GM08714 (cell line): ENCODE measurements at regions not wholly inside any gene's neighbourhood (a gene's known extent, or its start where the extent isn't known, plus 50 kb on each side); places are given as distances from the start of the nearest gene placed in this dataset.

Source experiments
- H3K4me3 ChIP-seq: fragments of 200-500 bp; sonication (Bioruptor generic); 2 replicates; pipeline ENCODE4 v1.5.1; 2014; ENCODE audit warnings: mild to moderate bottlenecking, low read length, inconsistent platforms
- ZNF274 ChIP-seq: IDR thresholded peaks from 2 replicates; pipeline ENCODE4 v1.6.1; 2012; ENCODE audit warnings: mild to moderate bottlenecking, low read depth, low read length

GRCh38 chr1:25041916-25042315, 111.8 kb upstream of the RUNX3 start:
- no peak for TF ChIP-seq ZNF274
- no peak overlapping the region for H3K4me3 ChIP-seq

GRCh38 chr1:25040122-25040685, 110.1 kb upstream of the RUNX3 start:
- TF ChIP-seq ZNF274 = no peak
- H3K4me3 ChIP-seq = no peak overlapping the region

GRCh38 chr1:25039229-25039628, 109.2 kb upstream of the RUNX3 start:
- H3K4me3 ChIP-seq = no peak overlapping the region
- no peak for TF ChIP-seq ZNF274

GRCh38 chr1:25038699-25039098, 108.6 kb upstream of the RUNX3 start:
- no peak for TF ChIP-seq ZNF274
- H3K4me3 ChIP-seq = no peak overlapping the region

DNA sequence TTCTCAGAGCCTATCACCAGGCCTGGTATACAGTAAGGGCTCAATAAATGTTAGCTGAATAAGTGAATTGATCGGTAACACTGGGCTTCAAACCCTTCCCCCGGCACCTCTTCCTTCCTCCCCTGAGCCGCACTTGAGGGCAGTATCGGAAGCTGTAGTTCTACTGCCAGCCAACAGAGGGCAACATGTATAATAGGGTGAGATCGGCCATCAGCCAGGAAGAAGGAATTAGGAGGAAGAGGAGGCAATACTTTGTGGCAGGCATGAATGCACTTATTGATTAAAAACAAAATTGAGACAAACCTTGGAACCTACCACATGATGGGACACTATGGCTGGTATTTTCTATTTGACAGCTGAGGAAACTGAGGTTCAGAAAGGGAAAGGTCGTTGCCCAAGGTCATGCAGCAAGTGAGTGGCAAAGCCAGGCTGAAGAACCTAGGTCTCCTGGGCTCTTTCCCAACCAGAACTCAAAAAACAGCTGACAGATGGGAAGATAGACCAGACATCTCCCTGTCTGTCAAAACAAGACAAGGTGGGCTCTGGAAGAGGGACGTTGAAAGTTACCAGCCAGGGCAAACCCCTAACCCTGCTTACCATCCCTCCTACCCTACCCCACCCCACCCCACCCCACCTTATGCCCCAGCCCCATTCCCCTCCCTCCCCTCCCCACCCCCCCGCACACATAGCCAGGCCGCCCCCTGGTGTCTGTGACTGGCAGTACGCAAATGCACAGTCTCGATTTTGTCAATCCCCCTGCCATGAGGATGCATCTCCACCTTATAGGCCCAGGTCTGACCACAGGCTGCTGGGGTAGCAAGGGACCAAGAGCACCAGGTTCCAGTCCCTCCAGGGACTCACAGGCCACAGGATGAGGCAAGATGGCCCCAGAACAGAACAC, 107.3 kb upstream of the RUNX3 start:
- no peak for TF ChIP-seq ZNF274
- H3K4me3 ChIP-seq = no peak overlapping the region

DNA sequence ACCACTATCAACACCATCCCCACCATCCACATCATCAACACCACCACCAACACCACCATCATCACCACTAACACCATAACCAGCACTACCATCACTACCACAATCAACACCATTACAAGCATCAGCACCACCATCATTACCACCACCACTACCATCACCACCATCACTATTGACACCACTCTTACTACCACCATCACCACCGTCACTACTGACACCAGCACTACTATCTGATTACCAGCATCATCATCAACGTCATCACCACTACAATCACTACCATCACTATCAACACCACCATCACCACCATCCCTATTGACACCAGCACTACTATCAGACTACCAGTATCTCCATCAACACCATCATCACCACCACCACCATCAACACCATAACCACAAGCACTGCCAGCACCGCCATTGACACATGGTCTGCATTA, 106.1 kb upstream of the RUNX3 start:
- no peak overlapping the region for H3K4me3 ChIP-seq
- TF ChIP-seq ZNF274 = no peak

DNA sequence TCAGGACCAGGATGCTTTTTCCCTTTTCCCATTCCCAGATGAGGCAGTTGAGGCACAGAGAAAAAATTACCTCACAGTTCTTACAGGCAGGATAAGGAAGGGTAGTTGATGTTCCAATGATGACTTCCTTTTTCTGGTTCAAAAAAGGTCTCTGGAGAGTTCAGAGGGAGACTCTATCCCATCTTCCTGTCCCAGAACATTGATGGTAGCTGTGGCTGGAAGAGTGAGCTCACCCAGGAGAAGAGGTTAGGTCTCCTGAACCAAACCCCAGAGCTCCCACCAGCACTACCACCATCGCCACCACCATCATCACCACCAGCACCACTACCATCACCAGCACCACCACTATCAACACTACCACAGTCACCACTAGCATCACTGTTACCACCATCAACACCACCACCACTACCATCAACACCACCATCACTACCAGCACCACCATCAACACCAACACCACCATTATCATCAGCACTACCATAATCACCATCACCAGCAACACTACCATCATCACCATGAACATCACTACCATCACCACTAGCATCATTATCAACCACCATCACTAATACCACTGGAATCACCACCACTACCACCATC, 105.5 kb upstream of the RUNX3 start:
- H3K4me3 ChIP-seq = no peak overlapping the region
- no peak for TF ChIP-seq ZNF274

DNA sequence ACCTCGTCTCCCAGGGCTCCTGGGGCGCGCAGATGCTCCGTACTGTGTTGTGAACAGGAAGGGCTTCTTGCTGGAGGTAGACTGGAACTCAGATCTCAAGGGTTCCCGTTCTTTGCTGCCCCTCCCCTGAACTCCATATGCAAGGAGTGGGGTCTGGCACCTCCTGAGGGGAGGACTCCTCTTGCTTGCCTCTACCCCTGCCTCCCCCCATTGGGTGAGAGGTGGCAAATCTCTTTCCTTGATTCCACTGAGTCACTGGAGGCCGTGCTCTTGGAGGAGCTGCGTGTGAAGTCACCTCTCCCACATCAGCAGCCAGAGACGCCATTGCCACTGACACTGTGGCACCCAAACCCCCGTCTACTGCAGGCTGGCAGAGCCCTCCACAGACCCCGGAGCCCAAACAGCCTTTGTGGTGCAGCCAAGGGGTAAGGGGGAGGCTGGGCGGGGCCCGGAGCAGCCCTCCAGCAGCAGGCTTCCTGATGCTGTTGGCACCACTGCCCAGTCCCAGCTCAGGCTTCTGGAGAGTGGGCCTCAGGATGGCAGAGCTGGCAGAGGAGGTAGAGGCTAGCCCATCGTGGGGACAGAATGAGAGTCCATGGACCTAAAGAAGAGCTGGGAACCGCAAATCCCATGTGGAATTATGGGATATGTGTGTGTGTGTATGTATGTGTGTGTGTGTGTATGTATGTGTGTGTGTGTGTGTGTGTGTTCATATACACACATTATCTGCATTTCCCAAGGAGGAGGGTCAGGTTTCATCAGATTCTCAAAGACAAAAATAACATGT, 104.9 kb upstream of the RUNX3 start:
- peak overlapping the region; percentile 5; the same call in 1 of the 2 replicates for H3K4me3 ChIP-seq
- TF ChIP-seq ZNF274 = no peak

DNA sequence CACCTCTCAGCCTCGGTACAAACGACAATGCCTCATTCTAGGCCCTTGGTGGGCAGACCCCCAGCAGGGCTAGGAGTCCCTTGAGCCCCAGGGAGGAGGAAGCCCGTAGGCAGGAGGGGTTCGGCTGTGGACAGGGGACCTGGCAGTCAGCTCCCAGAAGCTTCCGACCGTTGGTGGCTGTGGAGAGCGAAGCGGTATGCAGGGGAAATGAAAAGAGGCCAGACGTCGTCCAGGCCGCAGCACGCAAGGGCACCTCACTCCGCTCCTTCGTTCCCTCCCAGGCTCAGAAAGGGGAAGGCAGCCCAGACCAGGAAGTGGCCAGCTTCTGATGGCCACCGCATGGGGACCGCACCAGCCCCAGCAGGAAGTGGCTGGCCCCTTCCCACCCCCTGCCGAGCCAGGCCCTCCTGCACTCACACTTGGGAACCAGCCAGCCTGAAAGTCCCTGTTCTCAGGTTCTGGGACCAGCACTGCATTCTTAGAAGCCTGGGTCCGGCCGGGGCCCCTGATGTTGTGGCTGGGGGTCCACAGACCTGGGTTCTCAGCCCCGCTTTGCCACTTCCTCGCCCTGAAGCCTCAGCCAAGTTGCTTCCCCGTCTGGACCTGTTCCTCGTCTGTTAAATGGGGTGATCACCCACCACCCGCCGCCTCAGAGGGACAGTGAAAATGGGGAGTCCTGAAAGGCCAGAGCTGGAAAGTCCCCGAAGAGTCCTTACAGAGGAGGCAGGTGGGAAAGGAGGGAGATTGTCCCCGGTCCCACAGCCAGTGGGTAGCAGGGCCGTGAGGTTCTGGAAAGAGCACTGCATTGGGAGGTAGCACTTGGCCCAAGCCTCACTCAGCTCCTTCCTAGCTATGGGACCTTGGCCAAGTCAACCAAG, 104.0 kb upstream of the RUNX3 start:
- TF ChIP-seq ZNF274 = no peak
- peak overlapping the region; percentile 18; the same call in 1 of the 2 replicates for H3K4me3 ChIP-seq

GRCh38 chr1:25033030-25033827, 103.2 kb upstream of the RUNX3 start:
- TF ChIP-seq ZNF274 = no peak
- H3K4me3 ChIP-seq = peak overlapping the region; percentile 18; the same call in 1 of the 2 replicates

DNA sequence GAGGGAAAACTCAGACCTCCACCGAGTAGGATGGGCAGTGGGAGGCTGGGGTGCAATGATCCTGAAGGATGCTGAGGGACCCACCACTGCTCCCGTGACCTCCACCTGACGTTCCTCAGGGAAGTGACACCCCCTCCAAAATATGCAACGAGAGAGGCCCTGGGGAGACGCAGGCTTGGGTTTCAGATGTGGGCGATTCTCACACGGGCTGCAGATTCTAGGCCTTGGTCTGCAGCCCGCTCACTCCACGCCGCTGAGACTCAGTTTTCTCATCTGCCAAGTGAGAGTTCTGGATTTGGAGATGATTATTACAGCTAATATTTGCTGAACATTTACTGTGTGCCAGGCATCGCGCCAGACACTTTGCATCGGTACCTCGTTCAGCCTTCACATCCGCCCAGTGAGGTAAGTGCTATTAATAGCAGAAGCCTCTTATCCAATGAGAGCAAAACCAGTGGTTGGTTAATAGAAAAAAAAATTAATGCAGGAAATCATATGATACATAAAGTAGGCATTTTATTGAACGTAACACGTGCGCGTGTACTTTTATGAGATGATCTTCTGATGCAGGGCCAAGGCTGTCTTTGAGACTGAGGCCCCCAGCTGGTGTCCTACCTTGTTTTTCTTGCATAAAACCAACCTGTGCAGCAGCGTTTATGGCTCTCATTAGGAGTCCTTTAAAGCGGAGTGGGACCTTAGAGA, 102.0 kb upstream of the RUNX3 start:
- TF ChIP-seq ZNF274 = no peak
- peak overlapping the region; percentile 32; the same call in 1 of the 2 replicates for H3K4me3 ChIP-seq

- no peak for TF ChIP-seq ZNF274
- peak overlapping the region; percentile 32; the same call in 1 of the 2 replicates for H3K4me3 ChIP-seq
Measured at GRCh38 chr1:25031601-25031965, 101.5 kb upstream of the RUNX3 start.
